Erythroblast (primary cell): ENCODE measurements at regions not wholly inside any gene's neighbourhood (a gene's known extent, or its start where the extent isn't known, plus 50 kb on each side); places are given as distances from the start of the nearest gene placed in this dataset.

Experiments
- GATA1 ChIP-seq: IDR thresholded peaks from 2 replicates; pipeline ENCODE4 v1.6.1; 2011; ENCODE audit warnings: low read depth, mild to moderate bottlenecking, control low read depth, low read length, moderate library complexity
- POLR2A ChIP-seq: IDR thresholded peaks from 2 replicates; pipeline ENCODE4 v1.6.1; 2011; ENCODE audit warnings: mild to moderate bottlenecking, low read length

DNA sequence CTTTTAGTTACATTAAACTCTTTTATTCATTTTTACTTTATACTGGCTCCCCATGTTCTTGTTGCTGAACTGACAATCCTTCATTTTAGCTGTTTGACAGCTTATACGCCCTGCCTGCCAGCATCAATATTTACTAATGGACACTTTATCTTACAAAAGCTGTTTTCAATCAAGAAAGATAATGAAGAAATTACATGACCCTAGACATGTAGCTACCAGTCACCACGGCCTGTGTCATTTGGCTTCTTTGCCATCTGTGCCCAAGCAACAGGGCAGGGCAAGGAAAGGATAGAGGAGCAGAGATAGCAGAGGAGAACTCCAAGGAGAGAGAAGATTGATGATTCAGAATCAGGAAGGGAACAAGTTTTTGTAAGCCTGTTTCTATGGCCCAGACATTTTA is 647.3 kb downstream of the BRINP1 start:
- TF ChIP-seq POLR2A (no peak), GATA1 (no peak)
